ENCODE measurements at regions not wholly inside any gene's neighbourhood (a gene's known extent, or its start where the extent isn't known, plus 50 kb on each side); places are given as distances from the start of the nearest gene placed in this dataset.
A peak's percentile ranks its signal among the peaks of the same experiment; 100 is the strongest.

DNA sequence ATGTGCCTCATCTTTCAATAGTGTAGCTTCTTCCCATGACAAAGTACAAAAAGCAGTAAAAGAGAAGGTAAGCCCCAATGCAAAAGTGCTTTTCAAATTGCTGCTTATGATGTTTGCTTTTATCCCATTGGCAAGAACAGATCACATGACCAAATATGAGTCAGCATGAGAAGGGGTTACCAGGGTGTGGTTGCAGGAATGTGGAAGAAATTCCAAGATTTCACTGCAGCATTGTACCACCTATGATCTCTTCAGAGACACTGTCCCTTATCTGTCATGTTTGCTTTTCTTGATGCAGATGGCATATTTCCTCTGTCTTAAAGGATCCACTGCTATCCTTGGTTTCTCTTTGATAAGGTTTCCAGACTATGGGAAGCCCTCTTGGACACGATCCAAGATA is 1006.9 kb upstream of the PRMT6 start:
- Histone ChIP-seq H3K4me1 (peaks cover 11% of the 10 kb centered on the region), H3K4me3 (ENCODE audit: low read depth, low read length) (no peak overlapping the region), H3K27me3 (replicated peaks; ENCODE audit: control insufficient read depth, insufficient read depth, low read length) (no peaks in the 10 kb centered on the region), H3K9me3 (no peaks in the 10 kb centered on the region), H3K36me3 (ENCODE audit: control insufficient read depth, insufficient read depth, low read length) (no peaks in the 10 kb centered on the region)
- peak; percentile 34 to 35 for DNase-seq
- no peaks in the 10 kb centered on the region for H3K27me3 Mint-ChIP-seq (ENCODE audit: insufficient read depth, unreplicated experiment)
- ChIA-PET CTCF (no interaction called here), POLR2A (no interaction called here)
- no TSS peak for BruUV-seq (replicated peaks)
- H3K9me3 Mint-ChIP-seq (ENCODE audit: unreplicated experiment) = no peaks in the 10 kb centered on the region
- no peak overlapping the region for H3K4me3 Mint-ChIP-seq (ENCODE audit: unreplicated experiment)
- TF ChIP-seq CTCF (IDR thresholded peaks at IDR 0.05; ENCODE audit: insufficient read depth in 1 of 2, low read depth in 1 of 2, low read length in 1 of 2, severe bottlenecking in 1 of 2, unreplicated experiment in 1 of 2) = no peak
- intact Hi-C loops (cut with micrococcal nuclease; ENCODE audit: unreplicated experiment) = no loop called here
- no peaks in the 10 kb centered on the region for H3K4me1 Mint-ChIP-seq (ENCODE audit: low read depth, unreplicated experiment)
- peak overlapping the region; percentile 48 for H3K27ac Mint-ChIP-seq (ENCODE audit: unreplicated experiment)
- no peaks in the 10 kb centered on the region for H3K36me3 Mint-ChIP-seq (ENCODE audit: insufficient read depth, unreplicated experiment)

DNA sequence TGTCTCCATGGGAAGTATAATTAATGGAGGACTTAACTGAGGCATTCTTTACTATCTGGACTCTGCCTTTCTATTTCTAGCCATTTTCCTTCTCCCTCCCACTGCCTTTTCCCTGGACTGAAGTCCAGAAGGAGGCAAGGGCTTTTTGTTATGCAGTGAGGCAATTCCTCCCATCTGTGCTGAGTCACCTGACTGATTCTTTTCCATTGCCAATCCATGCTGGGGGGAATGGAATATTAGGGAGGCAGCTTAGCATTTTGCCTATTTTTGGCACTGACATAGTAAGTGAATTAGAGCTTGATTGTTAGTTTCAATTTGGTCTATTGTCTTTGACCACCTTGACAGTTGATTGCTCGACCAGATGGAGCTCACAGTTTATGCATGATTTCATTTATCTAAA is 1000.6 kb upstream of the PRMT6 start:
- intact Hi-C loops (cut with micrococcal nuclease; ENCODE audit: unreplicated experiment) = no loop called here
- DNase-seq = no peak
- no peak overlapping the region for H3K4me3 Mint-ChIP-seq (ENCODE audit: unreplicated experiment)
- Histone ChIP-seq H3K27me3 (replicated peaks; ENCODE audit: control insufficient read depth, insufficient read depth, low read length) (no peaks in the 10 kb centered on the region), H3K4me1 (no peaks in the 10 kb centered on the region), H3K36me3 (ENCODE audit: control insufficient read depth, insufficient read depth, low read length) (no peaks in the 10 kb centered on the region), H3K4me3 (ENCODE audit: low read depth, low read length) (no peak overlapping the region), H3K9me3 (no peaks in the 10 kb centered on the region)
- CTCF ChIA-PET = no interaction called here
- H3K4me1 Mint-ChIP-seq (ENCODE audit: low read depth, unreplicated experiment) = no peaks in the 10 kb centered on the region
- no TSS peak for BruUV-seq (replicated peaks)
- no peaks in the 10 kb centered on the region for H3K36me3 Mint-ChIP-seq (ENCODE audit: insufficient read depth, unreplicated experiment)
- no peak for TF ChIP-seq CTCF (IDR thresholded peaks at IDR 0.05; ENCODE audit: insufficient read depth in 1 of 2, low read depth in 1 of 2, low read length in 1 of 2, severe bottlenecking in 1 of 2, unreplicated experiment in 1 of 2)
- no peaks in the 10 kb centered on the region for H3K9me3 Mint-ChIP-seq (ENCODE audit: unreplicated experiment)
- no peaks in the 10 kb centered on the region for H3K27me3 Mint-ChIP-seq (ENCODE audit: insufficient read depth, unreplicated experiment)
- POLR2A ChIA-PET = no interaction called here
- no peak overlapping the region for H3K27ac Mint-ChIP-seq (ENCODE audit: unreplicated experiment)

DNA sequence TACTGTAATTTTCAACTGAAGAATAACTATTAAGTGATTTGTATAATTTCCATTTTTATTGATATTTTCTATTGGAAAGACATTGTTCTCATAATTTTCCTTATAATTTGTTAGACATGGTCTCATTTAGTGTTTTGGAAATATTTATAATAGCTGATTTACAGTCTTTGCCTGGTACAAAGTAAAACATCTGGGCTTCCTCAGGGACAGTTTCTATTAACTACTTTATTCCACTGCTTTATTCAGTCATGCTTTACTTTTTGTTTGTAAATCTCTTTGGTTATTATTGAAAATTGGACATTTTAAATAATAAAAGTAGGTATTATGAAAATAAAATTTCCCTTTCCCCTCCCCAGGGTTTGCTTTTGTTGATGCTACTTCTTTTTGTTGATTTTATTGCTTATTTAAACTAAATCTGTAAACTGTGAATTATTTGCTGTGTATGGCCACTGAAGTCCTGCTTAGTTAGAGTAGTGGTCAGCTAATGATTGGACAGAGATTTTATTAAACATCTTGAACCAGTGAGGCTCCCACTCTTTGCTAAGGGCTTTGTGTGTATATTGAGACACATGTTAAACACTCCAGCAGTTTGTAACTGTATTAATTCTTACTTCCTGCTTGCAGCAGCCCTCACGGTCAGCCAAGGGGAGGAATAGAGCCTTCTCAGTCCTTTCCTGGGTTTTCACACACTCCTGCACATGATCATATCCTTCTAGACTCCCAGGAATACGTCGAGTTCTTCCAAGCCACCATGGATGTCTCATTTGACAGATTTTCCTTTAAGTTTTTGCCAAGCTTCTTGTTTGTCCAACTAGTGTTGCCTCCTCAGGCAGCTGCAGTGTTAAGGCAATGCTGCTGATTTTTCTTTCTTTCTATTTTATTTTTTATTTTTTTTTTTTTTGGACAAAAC is 994.6 kb upstream of the PRMT6 start:
- no peaks in the 10 kb centered on the region for H3K36me3 Mint-ChIP-seq (ENCODE audit: insufficient read depth, unreplicated experiment)
- H3K9me3 Mint-ChIP-seq (ENCODE audit: unreplicated experiment) = no peaks in the 10 kb centered on the region
- POLR2A ChIA-PET = no interaction called here
- Histone ChIP-seq H3K9me3 (no peaks in the 10 kb centered on the region), H3K27me3 (replicated peaks; ENCODE audit: control insufficient read depth, insufficient read depth, low read length) (no peaks in the 10 kb centered on the region), H3K4me1 (no peaks in the 10 kb centered on the region), H3K36me3 (ENCODE audit: control insufficient read depth, insufficient read depth, low read length) (no peaks in the 10 kb centered on the region), H3K4me3 (ENCODE audit: low read depth, low read length) (no peak overlapping the region)
- no peak for DNase-seq
- H3K27me3 Mint-ChIP-seq (ENCODE audit: insufficient read depth, unreplicated experiment) = no peaks in the 10 kb centered on the region
- intact Hi-C loops (cut with micrococcal nuclease; ENCODE audit: unreplicated experiment) = no loop called here
- CTCF ChIA-PET = no interaction called here
- BruUV-seq (replicated peaks) = no TSS peak
- H3K4me1 Mint-ChIP-seq (ENCODE audit: low read depth, unreplicated experiment) = no peaks in the 10 kb centered on the region
- no peak overlapping the region for H3K27ac Mint-ChIP-seq (ENCODE audit: unreplicated experiment)
- TF ChIP-seq CTCF (IDR thresholded peaks at IDR 0.05; ENCODE audit: insufficient read depth in 1 of 2, low read depth in 1 of 2, low read length in 1 of 2, severe bottlenecking in 1 of 2, unreplicated experiment in 1 of 2) = no peak
- H3K4me3 Mint-ChIP-seq (ENCODE audit: unreplicated experiment) = no peak overlapping the region
